GM21526 (cell line): ENCODE measurements at regions not wholly inside any gene's neighbourhood (a gene's known extent, or its start where the extent isn't known, plus 50 kb on each side); places are given as distances from the start of the nearest gene placed in this dataset.

Experiments used
- ATAC-seq: cut with Tn5 transposase; IDR thresholded peaks from one replicate; pipeline ENCODE4 v1.9.1; 2021; ENCODE audit warnings: moderate library complexity; ENCODE audit not compliant: unreplicated experiment, low FRiP score

DNA sequence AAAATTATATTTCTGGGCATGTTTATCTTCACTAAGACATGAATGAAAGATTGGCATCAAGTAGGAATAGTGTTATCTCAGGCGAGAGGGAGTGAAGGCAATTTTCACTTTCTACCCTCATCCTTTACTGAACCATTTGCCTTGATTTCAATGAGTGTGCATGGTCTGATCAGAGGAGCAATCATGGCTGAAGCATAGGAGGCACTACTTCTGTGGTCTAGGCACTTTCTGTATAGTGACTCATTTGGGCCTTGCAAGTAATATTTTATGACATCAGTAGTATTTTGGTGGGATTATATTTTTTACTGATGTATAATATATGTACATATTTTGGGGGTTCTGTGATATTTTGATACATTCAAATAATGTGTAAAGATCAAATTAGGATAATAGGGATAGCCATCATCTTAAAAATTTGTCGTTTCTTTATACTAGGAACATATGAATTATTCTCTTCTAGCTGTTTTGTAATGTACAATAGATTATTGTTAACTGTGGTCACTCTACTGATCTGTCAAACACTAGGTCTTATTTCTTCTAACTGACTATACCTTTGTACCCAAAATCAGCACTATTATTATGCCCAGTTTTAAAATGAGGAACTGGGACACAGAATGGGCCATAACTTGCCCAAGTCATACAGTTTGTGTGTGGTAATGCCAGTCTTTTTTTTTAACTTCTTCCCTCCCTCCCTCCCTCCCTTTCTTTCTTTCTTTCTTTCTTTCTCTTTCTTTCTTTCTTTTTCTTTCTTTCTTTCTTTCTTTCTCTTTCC lies 101.9 kb downstream of the RAB11FIP2 start:
- no peak for ATAC-seq

DNA sequence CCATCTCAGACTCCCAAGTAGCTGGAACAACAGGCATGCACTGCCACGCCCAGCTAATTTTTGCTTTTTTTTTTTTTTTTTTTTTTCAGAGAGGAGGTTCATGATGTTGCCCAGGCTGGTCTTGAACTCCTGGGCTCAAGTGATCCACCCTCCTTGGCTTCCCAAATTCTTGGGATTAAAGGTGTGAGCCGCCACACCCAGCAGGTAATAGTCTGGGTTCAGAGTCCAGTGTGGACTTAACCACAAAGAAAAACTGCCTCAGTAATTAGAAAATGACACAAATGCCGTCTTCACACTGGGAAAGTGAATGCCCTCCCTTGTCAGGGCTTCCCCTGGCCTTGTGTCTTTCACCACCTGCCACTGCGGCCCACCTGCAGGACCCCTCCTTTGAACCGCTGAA lies 101.1 kb downstream of the RAB11FIP2 start:
- ATAC-seq, result no peak

GRCh38 chr10:117946525-117947070 lies 100.1 kb downstream of the RAB11FIP2 start:
- ATAC-seq, result no peak

- ATAC-seq, result no peak
Observed at GRCh38 chr10:117948493-117948892, 98.2 kb downstream of the RAB11FIP2 start.

DNA sequence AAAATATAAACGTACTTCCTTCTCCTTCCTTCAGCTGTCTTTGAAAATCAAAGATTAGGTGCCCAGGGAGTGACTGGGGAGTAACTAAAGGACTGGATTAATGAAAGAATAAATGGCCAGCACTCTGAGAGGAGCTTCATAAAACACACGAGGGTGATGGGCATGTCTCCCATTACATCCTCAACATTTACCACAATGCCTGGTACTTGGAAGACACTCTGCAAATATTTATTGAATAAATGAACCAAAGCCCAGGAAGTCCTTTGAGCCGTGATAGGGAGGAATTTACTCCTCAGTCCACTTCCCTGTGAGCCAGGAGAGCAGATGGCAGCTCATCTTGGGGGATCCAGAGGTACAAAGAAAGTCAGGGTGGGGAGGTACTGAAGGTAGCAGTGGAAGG lies 96.3 kb downstream of the RAB11FIP2 start:
- no peak for ATAC-seq
